HS-27A (cell line): ENCODE measurements at regions not wholly inside any gene's neighbourhood (a gene's known extent, or its start where the extent isn't known, plus 50 kb on each side); places are given as distances from the start of the nearest gene placed in this dataset.

ENCODE experiments used
- DNase-seq: peaks from one replicate; pipeline ENCODE4 v3.0.0-alpha.2; 2012; ENCODE audit warnings: low read depth, missing footprints

- DNase-seq: no peak
Measured at GRCh38 chr6:117078624-117079023, 186.7 kb upstream of the VGLL2 start.

GRCh38 chr6:117079951-117080350 is 185.4 kb upstream of the VGLL2 start:
- no peak for DNase-seq

GRCh38 chr6:117089604-117090003 is 175.8 kb upstream of the VGLL2 start:
- no peak for DNase-seq

- no peak for DNase-seq
Measured at GRCh38 chr6:117110146-117110545, 155.2 kb upstream of the VGLL2 start.

- DNase-seq: no peak
Measured at GRCh38 chr6:117110737-117111136, 154.6 kb upstream of the VGLL2 start.

- DNase-seq: no peak
Measured at GRCh38 chr6:117117652-117118051, 147.7 kb upstream of the VGLL2 start.

GRCh38 chr6:117118490-117118889 is 146.9 kb upstream of the VGLL2 start:
- DNase-seq: no peak

- no peak for DNase-seq
Measured at GRCh38 chr6:117126213-117126612, 139.1 kb upstream of the VGLL2 start.

- no peak for DNase-seq
Measured at GRCh38 chr6:117128052-117128451, 137.3 kb upstream of the VGLL2 start.

- no peak for DNase-seq
Measured at GRCh38 chr6:117130125-117130524, 135.2 kb upstream of the VGLL2 start.

GRCh38 chr6:117136702-117137101 is 128.7 kb upstream of the VGLL2 start:
- DNase-seq: no peak

GRCh38 chr6:117137711-117138110 is 127.6 kb upstream of the VGLL2 start:
- DNase-seq: no peak

- DNase-seq: no peak
Measured at GRCh38 chr6:117138425-117138824, 126.9 kb upstream of the VGLL2 start.

GRCh38 chr6:117138920-117139319 is 126.4 kb upstream of the VGLL2 start:
- DNase-seq: no peak

GRCh38 chr6:117142142-117142541 is 123.2 kb upstream of the VGLL2 start:
- DNase-seq: no peak

- DNase-seq: no peak
Measured at GRCh38 chr6:117142995-117143394, 122.4 kb upstream of the VGLL2 start.

GRCh38 chr6:117143647-117144046 is 121.7 kb upstream of the VGLL2 start:
- DNase-seq: no peak

- DNase-seq: no peak
Measured at GRCh38 chr6:117145940-117146339, 119.4 kb upstream of the VGLL2 start.

GRCh38 chr6:117149324-117149723 is 116.0 kb upstream of the VGLL2 start:
- no peak for DNase-seq

- no peak for DNase-seq
Measured at GRCh38 chr6:117156741-117157140, 108.6 kb upstream of the VGLL2 start.

GRCh38 chr6:117157448-117157847 is 107.9 kb upstream of the VGLL2 start:
- DNase-seq: no peak

- DNase-seq: no peak
Measured at GRCh38 chr6:117165911-117166499, 99.4 kb upstream of the VGLL2 start.

GRCh38 chr6:117167520-117168271 is 97.7 kb upstream of the VGLL2 start:
- peak; percentile 99 for DNase-seq
